Type B pancreatic cell (in vitro differentiated cells): ENCODE measurements at regions not wholly inside any gene's neighbourhood (a gene's known extent, or its start where the extent isn't known, plus 50 kb on each side); places are given as distances from the start of the nearest gene placed in this dataset.

ENCODE experiments used
- DNase-seq: peaks from one replicate; pipeline ENCODE4 v3.0.0; 2021; ENCODE audit warnings: mixed read lengths; ENCODE audit not compliant: unreplicated experiment; ENCODE audit errors: extremely low spot score
- H3K27ac Mint-ChIP-seq: 2 replicates; pipeline ENCODE4 v1.8.0; 2021; ENCODE audit warnings: mild to moderate bottlenecking, mixed read lengths
- H3K27me3 Mint-ChIP-seq: 2 replicates; pipeline ENCODE4 v1.8.0; 2021; ENCODE audit warnings: mixed read lengths
- H3K36me3 Mint-ChIP-seq: 2 replicates; pipeline ENCODE4 v1.8.0; 2021; ENCODE audit warnings: mixed read lengths
- H3K4me1 Mint-ChIP-seq: one replicate; pipeline ENCODE4 v1.8.0; 2021; ENCODE audit warnings: mixed read lengths; ENCODE audit not compliant: unreplicated experiment
- H3K4me3 Mint-ChIP-seq: 2 replicates; pipeline ENCODE4 v1.8.0; 2021; ENCODE audit warnings: mild to moderate bottlenecking, mixed read lengths
- H3K9me3 Mint-ChIP-seq: 2 replicates; pipeline ENCODE4 v1.8.0; 2021; ENCODE audit warnings: mixed read lengths
- CTCF ChIP-seq: fragments of 200-600 bp; sonication (generic); conservative IDR thresholded peaks from 2 replicates; pipeline ENCODE4 v1.5.0; 2021; ENCODE audit warnings: antibody characterized with exemption, mild to moderate bottlenecking

- no peaks in the 10 kb centered on the region for H3K9me3 Mint-ChIP-seq
- peaks cover 17% of the 10 kb centered on the region for H3K4me1 Mint-ChIP-seq
- H3K36me3 Mint-ChIP-seq: no peaks in the 10 kb centered on the region
- H3K27me3 Mint-ChIP-seq: no peaks in the 10 kb centered on the region
- no peak for TF ChIP-seq CTCF
- no peak for DNase-seq
- H3K27ac Mint-ChIP-seq: no peak overlapping the region
- H3K4me3 Mint-ChIP-seq: no peak overlapping the region
Observed at GRCh38 chr2:160630801-160631590, 137.4 kb upstream of the RBMS1 start.

GRCh38 chr2:160632084-160632975 lies 138.7 kb upstream of the RBMS1 start:
- TF ChIP-seq CTCF: no peak
- H3K9me3 Mint-ChIP-seq: peaks cover 6% of the 10 kb centered on the region

GRCh38 chr2:160634436-160634835 lies 140.8 kb upstream of the RBMS1 start:
- H3K36me3 Mint-ChIP-seq: peaks cover 3% of the 10 kb centered on the region
- no peak overlapping the region for H3K27ac Mint-ChIP-seq

More at GRCh38 chr2:160632084-160632975, 138.7 kb upstream of the RBMS1 start:
- Mint-ChIP-seq H3K36me3 (peaks cover 3% of the 10 kb centered on the region), H3K27ac (no peak overlapping the region), H3K4me1 (peaks cover 17% of the 10 kb centered on the region), H3K27me3 (no peaks in the 10 kb centered on the region), H3K4me3 (no peak overlapping the region)
- no peak for DNase-seq

GRCh38 chr2:160635488-160635887 lies 141.9 kb upstream of the RBMS1 start:
- no peaks in the 10 kb centered on the region for H3K27me3 Mint-ChIP-seq
- peaks cover 3% of the 10 kb centered on the region for H3K36me3 Mint-ChIP-seq
- DNase-seq: no peak
- TF ChIP-seq CTCF: no peak
- H3K9me3 Mint-ChIP-seq: peaks cover 15% of the 10 kb centered on the region
- peaks cover 17% of the 10 kb centered on the region for H3K4me1 Mint-ChIP-seq
- no peak overlapping the region for H3K4me3 Mint-ChIP-seq
- no peak overlapping the region for H3K27ac Mint-ChIP-seq

More at GRCh38 chr2:160634436-160634835, 140.8 kb upstream of the RBMS1 start:
- Mint-ChIP-seq H3K4me1 (peaks cover 17% of the 10 kb centered on the region), H3K27me3 (no peaks in the 10 kb centered on the region), H3K9me3 (peaks cover 7% of the 10 kb centered on the region), H3K4me3 (no peak overlapping the region)
- TF ChIP-seq CTCF: no peak
- DNase-seq: no peak

- no peak for DNase-seq
- Mint-ChIP-seq H3K36me3 (peaks cover 3% of the 10 kb centered on the region), H3K4me3 (no peak overlapping the region), H3K9me3 (peaks cover 15% of the 10 kb centered on the region), H3K27me3 (no peaks in the 10 kb centered on the region), H3K27ac (no peak overlapping the region), H3K4me1 (no peaks in the 10 kb centered on the region)
- TF ChIP-seq CTCF: no peak
Observed at GRCh38 chr2:160639472-160639871, 145.9 kb upstream of the RBMS1 start.
